NCI-H69 (cell line): ENCODE measurements at regions not wholly inside any gene's neighbourhood (a gene's known extent, or its start where the extent isn't known, plus 50 kb on each side); places are given as distances from the start of the nearest gene placed in this dataset.
"Not testable (repeated sequence)": the region's sequence is repeated elsewhere in the genome, so short reads cannot be mapped to it uniquely, and the experiment has no call there.

Experiments
- DNase-seq: peaks from one replicate; lab custom pipeline; 2025; lab: John Stamatoyannopoulos, UW

DNA sequence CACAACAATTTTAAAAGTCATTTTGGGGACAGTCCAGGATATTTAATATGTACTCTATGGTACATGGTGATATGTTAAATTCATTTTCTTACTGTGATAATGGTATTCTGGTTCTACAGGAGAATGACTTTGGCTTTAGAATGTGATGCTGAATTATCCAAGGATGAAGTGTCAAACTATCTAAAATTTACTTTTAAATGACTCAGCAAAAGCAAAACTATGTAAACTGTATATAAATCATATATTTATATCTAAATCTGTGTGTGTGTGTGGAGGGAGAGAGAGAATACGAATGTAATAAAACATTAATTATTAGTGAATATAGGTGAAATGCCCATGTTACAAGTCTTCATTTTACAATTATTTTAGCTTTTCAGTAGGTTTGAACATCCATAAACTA lies 733.8 kb upstream of the CA10 start:
- DNase-seq: no peak

GRCh38 chr17:52885882-52886281 lies 727.4 kb upstream of the CA10 start:
- no peak for DNase-seq

DNA sequence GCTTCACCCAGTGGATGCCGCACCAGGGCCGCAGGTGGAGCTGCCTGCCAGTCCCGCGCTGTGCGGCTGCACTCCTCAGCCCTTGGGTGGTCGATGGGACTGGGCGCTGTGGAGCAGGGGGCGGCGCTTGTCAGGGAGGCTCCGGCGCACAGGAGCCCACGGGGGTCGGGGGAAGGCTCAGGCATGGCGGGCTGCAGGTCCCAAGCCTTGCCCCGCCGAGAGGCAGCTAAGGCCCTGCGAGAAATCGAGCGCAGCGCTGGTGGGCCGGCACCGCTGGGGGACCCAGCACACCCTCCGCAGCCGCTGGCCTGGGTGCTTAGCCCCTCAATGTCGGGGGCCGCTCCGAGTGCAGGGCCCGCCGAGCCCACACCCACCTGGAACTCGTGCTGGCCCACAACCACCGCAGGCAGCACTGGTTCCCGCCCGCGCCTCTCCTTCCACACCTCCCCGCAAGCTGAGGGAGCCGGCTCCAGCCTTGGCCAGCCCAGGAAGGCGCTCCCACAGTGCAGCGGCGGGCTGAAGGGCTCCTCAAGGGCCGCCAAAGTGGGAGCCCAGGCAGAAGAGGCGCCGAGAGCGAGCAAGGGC lies 725.5 kb upstream of the CA10 start:
- DNase-seq: not testable (repeated sequence)

GRCh38 chr17:52846767-52847166 lies 688.3 kb upstream of the CA10 start:
- not testable (repeated sequence) for DNase-seq

DNA sequence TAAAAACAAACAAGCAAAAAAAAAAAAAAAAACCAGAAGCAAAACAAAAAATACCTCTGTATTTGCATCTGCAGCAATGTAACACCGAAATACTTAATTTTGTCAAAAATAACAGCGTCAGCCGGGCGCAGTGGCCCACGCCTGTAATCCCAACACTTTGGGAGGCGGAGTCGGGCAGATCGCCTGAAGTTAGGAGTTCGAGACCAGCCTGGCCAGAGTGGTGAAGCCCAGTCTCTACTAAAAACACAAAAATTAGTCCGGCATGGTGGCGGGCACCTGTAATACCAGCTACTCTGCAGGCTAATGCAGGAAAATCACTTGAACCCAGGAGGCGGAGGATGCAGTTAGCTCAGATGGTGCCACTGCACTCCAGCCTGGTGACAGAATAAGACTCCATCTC lies 683.5 kb upstream of the CA10 start:
- DNase-seq: no peak

DNA sequence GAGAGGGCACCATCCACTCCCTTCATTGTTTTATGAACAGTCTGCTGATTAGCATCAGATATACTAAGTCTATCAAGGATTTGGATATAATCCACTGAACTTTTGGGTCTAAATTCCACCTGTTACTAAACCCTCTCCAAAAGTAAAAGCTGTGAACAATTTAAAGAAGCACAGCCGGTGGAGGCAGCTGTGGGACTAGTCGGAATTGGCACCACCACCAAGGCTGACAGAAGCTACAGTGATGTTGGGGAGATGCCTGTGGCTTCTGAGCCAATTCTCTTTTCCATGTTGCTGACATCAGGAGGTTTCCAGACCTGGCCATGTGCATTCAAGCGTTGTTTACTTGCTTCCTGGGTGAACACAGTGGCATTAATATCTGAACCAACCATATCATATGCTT lies 679.0 kb upstream of the CA10 start:
- no peak for DNase-seq

DNA sequence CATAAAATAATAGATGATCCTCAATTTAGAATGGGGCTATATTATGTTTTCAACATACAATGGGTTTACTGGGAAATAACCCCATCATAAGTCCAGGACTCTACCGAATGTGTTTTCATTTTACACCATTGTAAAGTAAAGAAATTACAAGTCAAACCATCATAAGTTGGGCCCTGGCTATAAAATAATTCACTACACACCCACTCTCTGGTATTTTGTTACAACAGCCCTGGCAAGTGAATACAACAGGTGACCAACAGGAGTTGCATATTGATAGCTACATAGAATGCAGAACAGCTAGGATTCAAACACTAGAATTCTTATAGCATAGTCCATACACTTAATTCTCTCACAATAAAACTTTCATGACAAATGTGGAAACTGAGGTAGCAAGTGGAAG lies 673.0 kb upstream of the CA10 start:
- no peak for DNase-seq

DNA sequence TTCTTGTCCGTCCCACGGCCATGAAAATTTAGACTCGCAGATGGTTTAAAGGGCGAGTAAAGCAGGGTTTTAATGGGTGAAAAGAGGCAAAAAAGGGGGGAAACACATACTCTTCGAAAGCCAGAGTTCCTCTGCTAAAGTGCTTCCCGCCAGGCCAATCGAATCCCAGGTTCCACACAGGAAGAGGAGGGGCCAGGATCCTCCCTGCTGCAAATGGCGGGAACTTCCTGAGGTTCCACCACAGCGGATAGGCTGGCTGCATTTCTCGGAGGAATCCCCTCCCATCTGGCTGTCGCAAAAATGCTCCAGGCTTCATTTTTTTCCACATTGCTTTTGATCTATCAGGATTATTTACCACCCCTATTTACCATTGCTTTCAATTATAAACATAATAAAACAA lies 670.1 kb upstream of the CA10 start:
- no peak for DNase-seq

DNA sequence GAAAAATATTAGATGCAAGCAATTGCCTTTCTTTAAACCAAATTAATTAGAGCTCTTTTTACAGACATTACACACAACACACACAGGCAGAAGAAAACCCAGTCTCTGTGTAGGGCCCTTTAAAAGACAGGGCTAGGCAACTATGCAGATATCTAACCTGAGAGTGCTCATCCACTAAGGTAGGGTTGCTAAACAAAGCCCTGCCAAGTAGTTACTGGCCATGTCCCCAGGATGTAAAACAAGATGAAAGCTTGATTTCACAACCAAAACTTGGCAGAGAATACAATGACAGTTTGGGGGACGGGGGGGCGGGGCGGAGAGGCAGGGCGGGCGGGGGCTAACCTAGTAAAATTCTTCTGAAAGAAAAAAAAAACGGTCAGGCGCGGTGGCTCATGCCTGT lies 669.0 kb upstream of the CA10 start:
- no peak for DNase-seq

GRCh38 chr17:52824542-52824941 lies 666.0 kb upstream of the CA10 start:
- no peak for DNase-seq

DNA sequence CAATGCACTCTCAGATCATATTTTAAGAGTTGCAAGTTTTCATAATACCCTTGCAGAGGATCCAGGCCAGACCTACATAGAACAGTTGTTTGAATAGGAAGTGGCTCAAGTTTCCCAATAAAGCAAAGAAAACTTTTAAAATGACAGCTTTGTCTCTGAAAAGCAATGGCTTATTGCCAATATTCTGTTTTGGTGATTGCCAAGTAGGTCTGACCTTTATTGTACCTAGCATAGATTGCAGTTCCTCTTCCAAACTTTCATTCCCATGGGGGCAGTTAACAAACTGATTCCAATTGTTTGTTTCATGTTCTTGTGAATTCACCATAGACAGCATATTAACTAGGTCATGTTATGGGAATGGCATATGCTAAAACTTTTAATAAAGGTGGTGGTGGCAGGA lies 664.6 kb upstream of the CA10 start:
- peak; percentile 6 for DNase-seq

GRCh38 chr17:52790359-52790955 lies 631.9 kb upstream of the CA10 start:
- peak; percentile 36 for DNase-seq

GRCh38 chr17:52789829-52790228 lies 631.3 kb upstream of the CA10 start:
- no peak for DNase-seq

GRCh38 chr17:52776234-52776633 lies 617.7 kb upstream of the CA10 start:
- no peak for DNase-seq

DNA sequence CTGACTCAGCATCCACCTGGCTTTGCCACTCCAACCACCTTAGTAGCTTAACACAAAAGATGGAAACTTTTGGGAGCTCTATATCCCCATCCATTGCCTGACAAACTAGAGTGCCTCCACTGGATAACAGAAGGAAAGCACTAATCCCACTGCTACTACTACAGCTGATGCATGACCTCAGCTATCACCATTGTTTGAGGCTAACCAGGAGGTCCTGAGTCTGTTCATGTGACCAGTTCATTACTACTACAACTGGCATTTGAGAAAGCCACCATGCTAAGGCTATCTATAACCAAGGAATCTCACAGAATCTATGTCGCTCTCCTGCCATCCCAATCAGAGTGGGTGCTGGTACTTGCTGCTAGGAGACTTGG lies 604.3 kb upstream of the CA10 start:
- no peak for DNase-seq

DNA sequence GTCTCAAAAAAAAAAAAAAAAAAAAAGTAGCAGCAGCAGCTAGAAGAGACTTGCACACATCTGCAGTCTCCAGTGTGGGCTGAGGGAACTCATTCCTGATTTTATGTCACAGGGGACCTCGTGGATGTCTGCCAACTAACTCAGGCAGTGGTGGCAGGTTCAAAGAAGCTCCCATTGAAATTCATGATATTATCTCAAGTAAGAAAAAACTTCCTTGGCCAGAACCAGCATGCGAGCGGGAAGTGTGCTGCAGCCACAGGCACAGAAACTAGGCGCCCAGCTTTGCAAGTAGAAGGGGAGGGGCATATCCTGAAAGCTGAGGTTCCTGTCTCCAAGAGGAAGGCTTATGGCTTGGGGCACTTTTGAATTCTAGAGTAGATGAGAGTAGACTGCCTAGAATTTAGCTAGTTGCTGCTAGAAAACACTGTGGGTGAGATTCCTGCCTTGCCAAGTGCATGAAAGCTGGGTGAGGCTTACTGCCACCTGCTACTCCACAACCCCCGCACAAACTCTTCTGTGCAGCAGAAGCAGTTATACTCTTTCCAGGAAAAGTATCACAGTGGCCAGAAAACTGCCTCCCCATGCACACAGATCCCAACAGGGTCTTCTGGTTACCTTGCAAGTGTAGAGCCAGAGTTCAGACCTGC lies 603.8 kb upstream of the CA10 start:
- no peak for DNase-seq

DNA sequence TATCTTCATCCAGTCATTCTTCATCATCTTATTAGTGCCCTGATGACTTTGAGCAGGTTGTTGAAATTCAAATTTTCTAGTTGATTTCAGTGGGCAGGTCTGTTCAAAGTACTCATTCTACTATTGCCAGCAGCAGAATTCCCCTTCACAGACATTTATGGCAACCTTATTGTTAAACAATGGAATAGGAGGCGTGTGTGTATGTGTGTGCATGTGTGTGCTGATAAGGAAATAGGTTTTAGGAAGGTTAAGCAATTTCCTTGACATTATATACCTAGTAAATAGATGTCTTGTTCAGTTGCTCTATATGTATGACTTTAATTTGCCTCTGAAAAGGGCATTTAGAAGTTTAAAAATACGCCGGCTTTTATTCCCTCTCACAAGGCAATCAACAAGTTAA lies 601.4 kb upstream of the CA10 start:
- no peak for DNase-seq

DNA sequence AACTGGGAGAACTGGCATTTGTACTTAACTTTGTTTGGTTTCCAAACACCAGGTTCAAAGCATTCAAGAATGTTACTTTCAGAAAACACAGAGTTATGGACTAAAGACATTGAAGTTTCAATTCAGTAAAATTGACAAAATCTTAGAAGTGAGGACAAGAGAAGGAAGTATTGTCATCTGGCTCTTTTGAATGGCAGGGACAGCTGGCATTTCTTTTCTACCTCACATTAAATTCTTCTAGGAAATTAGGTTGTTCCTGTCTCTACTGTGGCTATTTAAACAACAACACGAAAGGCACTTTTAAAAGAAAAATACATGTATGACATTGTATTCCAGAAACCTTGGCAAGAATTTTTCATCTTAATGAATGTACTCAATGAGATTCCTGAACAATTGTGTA lies 600.0 kb upstream of the CA10 start:
- DNase-seq: no peak

- DNase-seq: no peak
Observed at GRCh38 chr17:52756746-52757145, 598.2 kb upstream of the CA10 start.

DNA sequence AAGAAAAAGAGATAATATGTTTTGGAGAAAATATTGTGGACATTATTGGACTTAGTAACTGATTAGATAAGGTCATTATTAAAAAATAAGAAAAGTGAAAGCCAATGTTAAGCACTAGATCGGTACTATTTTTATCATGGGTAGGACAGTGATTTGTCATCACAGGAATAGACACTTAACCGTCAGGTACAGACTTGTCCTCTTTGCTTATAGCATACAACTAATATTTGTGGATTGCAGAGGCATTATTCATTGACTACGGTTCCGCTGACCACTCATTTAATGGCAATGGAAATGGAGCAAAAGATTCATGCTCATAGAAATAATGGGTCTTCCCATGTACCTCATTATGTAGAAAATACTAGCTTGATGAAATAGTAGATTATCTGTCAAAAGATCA lies 596.3 kb upstream of the CA10 start:
- DNase-seq: no peak

GRCh38 chr17:52751051-52751450 lies 592.5 kb upstream of the CA10 start:
- peak; percentile 76 for DNase-seq

DNA sequence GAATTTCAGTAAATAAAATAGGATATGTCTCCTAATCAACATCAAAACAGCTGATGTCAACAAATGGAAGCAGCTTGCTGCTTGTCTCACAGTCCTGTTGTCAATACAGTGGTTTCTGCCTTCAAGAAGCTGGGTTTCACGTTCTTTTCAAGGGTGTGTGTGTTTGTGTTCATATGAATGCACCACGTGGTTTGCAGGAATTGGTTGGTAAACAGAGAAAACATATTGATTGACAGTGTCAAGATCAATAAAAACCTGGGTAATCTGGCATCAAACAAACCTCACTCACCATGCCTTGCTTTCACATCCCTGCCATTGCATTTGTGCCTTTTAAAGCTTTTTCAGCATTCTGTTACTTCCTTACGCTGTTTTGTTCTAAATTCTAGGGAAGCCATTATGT lies 585.7 kb upstream of the CA10 start:
- no peak for DNase-seq

- DNase-seq: no peak
Observed at GRCh38 chr17:52740006-52740405, 581.5 kb upstream of the CA10 start.

GRCh38 chr17:52738791-52739190 lies 580.3 kb upstream of the CA10 start:
- DNase-seq: peak; percentile 46
